ENCODE measurements at regions not wholly inside any gene's neighbourhood (a gene's known extent, or its start where the extent isn't known, plus 50 kb on each side); places are given as distances from the start of the nearest gene placed in this dataset.

- Histone ChIP-seq H3K36me3 (no peaks in the 10 kb centered on the region), H3K4me3 (no peak overlapping the region), H3K4me1 (replicated peaks) (no peaks in the 10 kb centered on the region), H3K9me3 (no peaks in the 10 kb centered on the region), H3K27ac (no peak overlapping the region), H3K27me3 (replicated peaks; ENCODE audit: insufficient read depth) (no peaks in the 10 kb centered on the region)
- TF ChIP-seq POLR2A (IDR thresholded peaks at IDR 0.05), result no peak
- TF ChIP-seq POLR2AphosphoS5 (IDR thresholded peaks at IDR 0.05), result no peak
- no peak for TF ChIP-seq CTCF (IDR thresholded peaks at IDR 0.05)
- no peak for DNase-seq (ENCODE audit: low spot score)
- WGBS, result 60% methylated on average over 6 of the region's 6 CpGs
- intact Hi-C loops (cut with DNase I), result no loop called here
These were observed 1225.1 kb downstream of the CDH8 start for GRCh38 chr16:60811051-60811608.

- intact Hi-C loops (cut with DNase I), result no loop called here
- H3K27ac ChIP-seq, result no peak overlapping the region
- no peak overlapping the region for H3K4me3 ChIP-seq
- no peaks in the 10 kb centered on the region for H3K4me1 ChIP-seq (replicated peaks)
- no peaks in the 10 kb centered on the region for H3K9me3 ChIP-seq
- no peak for DNase-seq (ENCODE audit: low spot score)
- no peaks in the 10 kb centered on the region for H3K27me3 ChIP-seq (replicated peaks; ENCODE audit: insufficient read depth)
- no peaks in the 10 kb centered on the region for H3K36me3 ChIP-seq
- TF ChIP-seq POLR2A (IDR thresholded peaks at IDR 0.05) (no peak), CTCF (IDR thresholded peaks at IDR 0.05) (no peak), POLR2AphosphoS5 (IDR thresholded peaks at IDR 0.05) (no peak)
These were observed 1226.0 kb downstream of the CDH8 start for GRCh38 chr16:60810250-60810649.

- Histone ChIP-seq H3K27me3 (replicated peaks; ENCODE audit: insufficient read depth) (no peaks in the 10 kb centered on the region), H3K4me1 (replicated peaks) (no peaks in the 10 kb centered on the region), H3K4me3 (no peak overlapping the region), H3K9me3 (no peaks in the 10 kb centered on the region), H3K36me3 (no peaks in the 10 kb centered on the region), H3K27ac (no peak overlapping the region)
- 79% methylated on average over 2 of the region's 2 CpGs for WGBS
- DNase-seq (ENCODE audit: low spot score), result no peak
- no peak for TF ChIP-seq POLR2AphosphoS5 (IDR thresholded peaks at IDR 0.05)
- TF ChIP-seq POLR2A (IDR thresholded peaks at IDR 0.05), result no peak
- no peak for TF ChIP-seq CTCF (IDR thresholded peaks at IDR 0.05)
- intact Hi-C loops (cut with DNase I), result no loop called here
These were observed 1243.8 kb downstream of the CDH8 start for GRCh38 chr16:60792437-60792836.

- no peak for TF ChIP-seq CTCF (IDR thresholded peaks at IDR 0.05)
These were observed 1247.6 kb downstream of the CDH8 start for GRCh38 chr16:60788631-60789030.

GRCh38 chr16:60776281-60776680 lies 1260.0 kb downstream of the CDH8 start:
- TF ChIP-seq POLR2A (IDR thresholded peaks at IDR 0.05), result no peak
- TF ChIP-seq POLR2AphosphoS5 (IDR thresholded peaks at IDR 0.05), result no peak
- no peak for TF ChIP-seq CTCF (IDR thresholded peaks at IDR 0.05)
- Histone ChIP-seq H3K4me3 (no peak overlapping the region), H3K27ac (no peak overlapping the region), H3K9me3 (no peaks in the 10 kb centered on the region), H3K27me3 (replicated peaks; ENCODE audit: insufficient read depth) (no peaks in the 10 kb centered on the region), H3K4me1 (replicated peaks) (no peaks in the 10 kb centered on the region), H3K36me3 (no peaks in the 10 kb centered on the region)
- WGBS, result 84% methylated on average over 3 of the region's 3 CpGs
- no peak for DNase-seq (ENCODE audit: low spot score)
- intact Hi-C loops (cut with DNase I), result no loop called here

More at GRCh38 chr16:60788631-60789030, 1247.6 kb downstream of the CDH8 start:
- Histone ChIP-seq H3K27ac (no peak overlapping the region), H3K4me3 (no peak overlapping the region), H3K9me3 (no peaks in the 10 kb centered on the region), H3K36me3 (no peaks in the 10 kb centered on the region), H3K27me3 (replicated peaks; ENCODE audit: insufficient read depth) (no peaks in the 10 kb centered on the region), H3K4me1 (replicated peaks) (no peaks in the 10 kb centered on the region)
- DNase-seq (ENCODE audit: low spot score), result no peak
- intact Hi-C loops (cut with DNase I), result no loop called here

All from prostate gland (tissue), 2 donors.